K562 (cell line): ENCODE measurements at regions not wholly inside any gene's neighbourhood (a gene's known extent, or its start where the extent isn't known, plus 50 kb on each side); places are given as distances from the start of the nearest gene placed in this dataset.
A peak's percentile ranks its signal among the peaks of the same experiment; 100 is the strongest.

Experiments used
- ATAC-seq: fragments of 200-7000 bp; cut with Tn5 transposase; 3 replicates; pipeline ENCODE4 v1.9.1; 2020; ENCODE audit warnings: moderate library complexity
- BruUV-seq: library from RNA; stranded (reverse); fragments of 400-500 nt; replicated peaks from 2 replicates; lab custom pipeline; 2021; lab: Mats Ljungman, UMichigan
- CTCF ChIA-PET: fragments of 300-600 bp; formaldehyde crosslinking; extraction: SDS; loops from one replicate; lab custom pipeline; 2021; ENCODE audit warnings: low intra/inter-chr PET ratio; lab: Yijun Ruan, JAX
- POLR2A ChIA-PET: fragments of 300-600, 350-650 bp; sonication (Branson Sonifier 250); formaldehyde crosslinking; extraction: SDS; loops from one replicate; lab custom pipeline; 2021; ENCODE audit warnings: antibody characterized with exemption, inconsistent platforms; lab: Yijun Ruan, JAX
- DNase-seq, 4 experiments: peaks; one replicate each; pipeline versions ENCODE4 v3.0.0 to v3.0.0-alpha.2; 2011 to 2018; ENCODE audit warnings: low spot score in 3 of 4, mixed read lengths in 3 of 4; ENCODE audit errors: extremely low read depth in 1 of 4
- FAIRE-seq: peaks from 2 replicates; lab custom pipeline; 2011; peaks lifted over from hg19 to GRCh38; lab: Jason Lieb, UNC
- H2AFZ ChIP-seq: 2 replicates; pipeline ENCODE4 v1.6.0; 2011; ENCODE audit warnings: low read depth, low read length, control low read depth, inconsistent platforms
- H3K27ac ChIP-seq: fragments of 200-600 bp; 3 replicates; pipeline ENCODE4 v1.8.0; 2011; ENCODE audit warnings: low read depth, mild to moderate bottlenecking, control low read depth, inconsistent platforms, low read length, moderate library complexity, mixed read lengths; ENCODE audit errors: extremely low read depth
- H3K27me3 ChIP-seq, 2 experiments: fragments of 300-600 bp in 1 of 2; 2 replicates in 1 of 2; 3 replicates in 1 of 2; pipeline versions ENCODE4 v1.6.0 to v1.8.0; 2011; ENCODE audit warnings: inconsistent platforms in 2 of 2, low read length in 2 of 2, mild to moderate bottlenecking in 1 of 2, mixed read lengths in 1 of 2, moderate library complexity in 1 of 2; ENCODE audit not compliant: control insufficient read depth in 2 of 2, insufficient read depth in 2 of 2
- H3K36me3 ChIP-seq: fragments of 300-600 bp; 3 replicates; pipeline ENCODE4 v1.8.0; 2011; ENCODE audit warnings: mild to moderate bottlenecking, low read length, inconsistent platforms; ENCODE audit not compliant: control insufficient read depth, insufficient read depth
- H3K4me1 ChIP-seq, 2 experiments: fragments of 200-600 bp in 1 of 2; replicated peaks in 1 of 2; 2 replicates in 1 of 2; 3 replicates in 1 of 2; pipeline versions ENCODE4 v1.5.1 to v1.8.0; 2011; ENCODE audit warnings: inconsistent platforms in 2 of 2, low read length in 2 of 2, mild to moderate bottlenecking in 1 of 2, mixed read lengths in 1 of 2, moderate library complexity in 1 of 2; ENCODE audit not compliant: control insufficient read depth in 2 of 2, insufficient read depth in 2 of 2
- H3K4me2 ChIP-seq: 2 replicates; pipeline ENCODE4 v1.6.1; 2011; ENCODE audit warnings: low read length, control low read depth, inconsistent platforms, mixed read lengths; ENCODE audit not compliant: insufficient read depth
- H3K4me3 ChIP-seq: fragments of 200-600 bp; sonication (generic), shearing (Covaris generic); 2 replicates; pipeline ENCODE4 v1.5.1; 2016; ENCODE audit warnings: control low read depth, inconsistent platforms
- H3K79me2 ChIP-seq: fragments of 200-600 bp; 3 replicates; pipeline ENCODE4 v1.8.0; 2011; ENCODE audit warnings: low read length, inconsistent platforms; ENCODE audit not compliant: control insufficient read depth, insufficient read depth
- H3K9ac ChIP-seq, 2 experiments: 2 replicates each; pipeline versions ENCODE4 v1.6.0 to v1.6.1; 2011; ENCODE audit warnings: low read depth in 2 of 2, low read length in 2 of 2, control low read depth in 1 of 2, inconsistent platforms in 1 of 2, mild to moderate bottlenecking in 1 of 2, mixed read lengths in 1 of 2; ENCODE audit not compliant: insufficient read depth in 1 of 2
- H3K9me1 ChIP-seq: one replicate; pipeline ENCODE4 v1.6.0; 2011; ENCODE audit warnings: inconsistent platforms, mild to moderate bottlenecking, low read length, moderate library complexity; ENCODE audit not compliant: control insufficient read depth, insufficient read depth
- H3K9me3 ChIP-seq: replicated peaks from 2 replicates; pipeline ENCODE4 v1.5.1; 2011; ENCODE audit warnings: low read depth, low read length, inconsistent platforms; ENCODE audit not compliant: control insufficient read depth, insufficient read depth
- H4K20me1 ChIP-seq: replicated peaks from 2 replicates; pipeline ENCODE4 v1.6.1; 2011; ENCODE audit warnings: low read length, inconsistent platforms, mixed read lengths; ENCODE audit not compliant: control insufficient read depth, insufficient read depth
- CEBPB ChIP-seq: fragments of 450-650 bp; IDR thresholded peaks from 2 replicates; pipeline ENCODE4 v1.6.1; 2016; ENCODE audit warnings: missing genetic modification characterization, missing compliant biosample characterization
- CEBPG ChIP-seq, 3 experiments: fragments of 200-800 bp in 1 of 3; sonication (Bioruptor generic) in 1 of 3; sonication (generic) in 1 of 3; formaldehyde crosslinking in 1 of 3; IDR thresholded peaks in 2 of 3; conservative IDR thresholded peaks in 1 of 3; 2 replicates each; pipeline versions ENCODE4 v1.6.1 to v1.8.0; 2016 to 2022; ENCODE audit warnings: missing compliant biosample characterization in 2 of 3, missing genetic modification characterization in 2 of 3, mild to moderate bottlenecking in 1 of 3, missing genetic modification reagents in 1 of 3
- CSDE1 ChIP-seq, 2 experiments: fragments of 450-650 bp; IDR thresholded peaks; 2 replicates each; pipeline ENCODE4 v1.6.1; 2016; ENCODE audit warnings: mild to moderate bottlenecking in 1 of 2
- KDM5B ChIP-seq: fragments of 200-600 bp; sonication (generic); IDR thresholded peaks from 2 replicates; pipeline ENCODE4 v1.6.1; 2012; ENCODE audit warnings: low read depth, mild to moderate bottlenecking, moderate library complexity, low read length, control low read depth, inconsistent platforms; ENCODE audit not compliant: insufficient replicate concordance
- MBD2 ChIP-seq: sonication (generic); IDR thresholded peaks from 2 replicates; pipeline ENCODE4 v1.6.1; 2016; ENCODE audit warnings: low read depth, borderline replicate concordance
- PTRF ChIP-seq: fragments of 450-650 bp; IDR thresholded peaks from 2 replicates; pipeline ENCODE4 v1.6.1; 2016; ENCODE audit warnings: mild to moderate bottlenecking, missing genetic modification characterization, missing compliant biosample characterization
- RFX7 ChIP-seq: fragments of 250-450 bp; sonication (Bioruptor Pico); IDR thresholded peaks from 2 replicates; pipeline ENCODE4 v1.5.1; 2021; ENCODE audit warnings: mild to moderate bottlenecking
- SIX5 ChIP-seq, 2 experiments: IDR thresholded peaks; 2 replicates each; pipeline ENCODE4 v1.6.1; 2011; ENCODE audit warnings: low read length in 2 of 2, borderline replicate concordance in 1 of 2, low read depth in 1 of 2, mild to moderate bottlenecking in 1 of 2, moderate library complexity in 1 of 2; ENCODE audit not compliant: insufficient read depth in 1 of 2
- TCF3 ChIP-seq: sonication (generic); formaldehyde crosslinking; IDR thresholded peaks from 2 replicates; pipeline ENCODE4 v1.4.0; 2020; ENCODE audit warnings: mild to moderate bottlenecking, missing genetic modification reagents
- YY1 ChIP-seq, 3 experiments: IDR thresholded peaks; 2 replicates each; pipeline ENCODE4 v1.6.1; 2011; ENCODE audit warnings: low read length in 2 of 3, mild to moderate bottlenecking in 2 of 3, moderate library complexity in 2 of 3, borderline replicate concordance in 1 of 3, control low read depth in 1 of 3, low read depth in 1 of 3; ENCODE audit not compliant: insufficient read depth in 3 of 3, insufficient replicate concordance in 2 of 3, control insufficient read depth in 1 of 3, insufficient read length in 1 of 3; ENCODE audit errors: extremely low read depth in 1 of 3
- ZNF444 ChIP-seq: fragments of 250-450 bp; sonication (Bioruptor Pico); IDR thresholded peaks from 2 replicates; pipeline ENCODE4 v1.4.0; 2020; ENCODE audit warnings: mild to moderate bottlenecking, moderate library complexity
- WGBS: fragments of 100-300 bp; shearing (Covaris generic); methylation state at CpG from one replicate; pipeline ENCODE4 v1.1.6; 2016; ENCODE audit warnings: low coverage, mixed read lengths; ENCODE audit not compliant: insufficient coverage; ENCODE audit errors: missing lambda C conversion rate; 5-methylcytosine and 5-hydroxymethylcytosine counted together
- in situ Hi-C: fragments of 300-500 bp; cut with MboI; formaldehyde crosslinking; loops from 4 replicates; pipeline ENCODE4 v1.15.0; 2018; ENCODE audit warnings: inconsistent platforms, mixed read lengths
- intact Hi-C: fragments of 100-400 bp; cut with micrococcal nuclease; formaldehyde crosslinking; loops from 2 replicates; pipeline ENCODE4 v1.14.2; 2022
- TF ChIP-seq, protein P1 (sequence below): fragments of 250-450 bp; sonication (Bioruptor Pico); IDR thresholded peaks from 2 replicates; pipeline ENCODE4 v1.5.0; 2020; ENCODE audit warnings: mild to moderate bottlenecking

DNA sequence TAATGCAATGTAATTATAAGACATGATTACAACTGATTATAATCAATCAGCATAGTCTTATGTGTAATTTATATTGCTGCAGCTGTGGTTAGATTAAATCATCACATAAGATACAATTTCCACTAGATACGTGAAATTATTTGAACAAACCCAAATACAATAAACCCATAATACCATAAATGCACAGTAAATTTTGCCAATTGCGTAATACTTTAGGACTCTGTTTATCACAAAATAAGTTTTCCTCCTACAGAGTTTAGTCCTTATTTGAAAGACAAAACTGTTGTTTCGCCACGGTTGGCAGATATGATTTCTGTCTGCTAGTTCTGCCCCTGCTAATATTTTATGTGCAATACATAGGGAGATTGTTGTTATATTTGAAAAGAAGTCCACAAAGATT is 895.9 kb upstream of the ADGRL4 start:
- no peak for FAIRE-seq
- Histone ChIP-seq H3K27me3 (no peaks in the 10 kb centered on the region), H3K27ac (no peak overlapping the region), H3K9me3 (no peaks in the 10 kb centered on the region), H3K9ac (no peak overlapping the region), H3K4me2 (no peak overlapping the region), H3K79me2 (no peaks in the 10 kb centered on the region), H3K9me1 (no peaks in the 10 kb centered on the region), H2AFZ (no peak overlapping the region), H4K20me1 (no peaks in the 10 kb centered on the region), H3K4me1 (no peaks in the 10 kb centered on the region), H3K36me3 (no peaks in the 10 kb centered on the region), H3K4me3 (no peak overlapping the region)
- WGBS: 0% methylated on average over 4 of the region's 4 CpGs
- intact Hi-C loops (no loop called here), in situ Hi-C loops (no loop called here)
- DNase-seq: no peak
- POLR2A ChIA-PET: no interaction called here
- no TSS peak for BruUV-seq
- no peak for TF ChIP-seq CEBPG (CRISPR knock-in tag; IDR thresholded peaks at IDR 0.05)
- peak in 1 of 2 experiments; percentile 77; a peak in 2 of 4 replicates for TF ChIP-seq CEBPG (tag; conservative IDR thresholded peaks at IDR 0.05 in 1 of 2, IDR thresholded peaks at IDR 0.05 in 1 of 2)
- TF ChIP-seq CEBPB (tag): peak; percentile 51
- TF ChIP-seq, protein P1, sequence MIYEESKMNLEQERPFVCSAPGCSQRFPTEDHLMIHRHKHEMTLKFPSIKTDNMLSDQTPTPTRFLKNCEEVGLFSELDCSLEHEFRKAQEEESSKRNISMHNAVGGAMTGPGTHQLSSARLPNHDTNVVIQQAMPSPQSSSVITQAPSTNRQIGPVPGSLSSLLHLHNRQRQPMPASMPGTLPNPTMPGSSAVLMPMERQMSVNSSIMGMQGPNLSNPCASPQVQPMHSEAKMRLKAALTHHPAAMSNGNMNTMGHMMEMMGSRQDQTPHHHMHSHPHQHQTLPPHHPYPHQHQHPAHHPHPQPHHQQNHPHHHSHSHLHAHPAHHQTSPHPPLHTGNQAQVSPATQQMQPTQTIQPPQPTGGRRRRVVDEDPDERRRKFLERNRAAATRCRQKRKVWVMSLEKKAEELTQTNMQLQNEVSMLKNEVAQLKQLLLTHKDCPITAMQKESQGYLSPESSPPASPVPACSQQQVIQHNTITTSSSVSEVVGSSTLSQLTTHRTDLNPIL (CRISPR knock-in tag): no peak
- CTCF ChIA-PET: no interaction called here
- no peak for ATAC-seq

DNA sequence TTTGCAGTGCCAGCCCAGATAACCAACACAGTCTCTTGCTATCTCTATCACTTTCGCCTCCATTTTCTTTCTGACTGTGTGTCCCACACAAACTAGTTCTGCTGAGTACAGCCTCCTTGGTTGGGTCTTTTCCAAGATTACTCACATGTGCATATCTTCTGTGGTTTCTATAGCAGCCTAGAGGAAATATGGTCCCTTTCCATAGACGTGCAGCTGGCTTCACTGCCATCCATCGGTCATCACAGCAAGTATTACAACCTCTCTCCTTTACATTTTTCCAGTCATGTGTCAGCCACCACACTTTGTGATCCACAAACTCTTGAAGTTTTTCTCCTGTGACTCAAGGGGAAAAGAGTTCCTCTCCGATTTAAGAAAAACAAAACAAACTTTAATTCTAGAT is 893.4 kb upstream of the ADGRL4 start:
- no peaks in the 10 kb centered on the region for H3K36me3 ChIP-seq
- no peak overlapping the region for H2AFZ ChIP-seq
- 0% methylated on average over 4 of the region's 4 CpGs for whole genome bisulfite sequencing
- no peaks in the 10 kb centered on the region for H3K79me2 ChIP-seq
- H3K4me3 ChIP-seq: no peak overlapping the region
- no peak overlapping the region for H3K27ac ChIP-seq
- in situ Hi-C loops: no loop called here
- H3K9me3 ChIP-seq: no peaks in the 10 kb centered on the region
- POLR2A ChIA-PET: no interaction called here
- H3K9me1 ChIP-seq: no peaks in the 10 kb centered on the region
- no peak for DNase-seq
- TF ChIP-seq MBD2: no peak
- no peak for TF ChIP-seq YY1 (IDR thresholded peaks at IDR 0.05; ENCODE audit: borderline replicate concordance in 1 of 3, control insufficient read depth in 1 of 3, extremely low read depth in 1 of 3, insufficient read depth in 3 of 3, insufficient read length in 1 of 3, insufficient replicate concordance in 2 of 3, low read depth in 1 of 3, low read length in 2 of 3)
- no peak for TF ChIP-seq KDM5B
- no peak for TF ChIP-seq SIX5 (IDR thresholded peaks at IDR 0.05; ENCODE audit: borderline replicate concordance in 1 of 2, insufficient read depth in 1 of 2, low read depth in 1 of 2, low read length in 2 of 2)
- TF ChIP-seq TCF3: no peak
- TF ChIP-seq RFX7: no peak
- TF ChIP-seq PTRF: no peak
- no peak for TF ChIP-seq ZNF444 (CRISPR knock-in tag)
- TF ChIP-seq CSDE1 (IDR thresholded peaks at IDR 0.05): no peak
- TF ChIP-seq, all 486 proteins: peak for 0
- Histone ChIP-seq H3K4me2 (no peak overlapping the region), H3K4me1 (no peaks in the 10 kb centered on the region), H3K9ac (no peak overlapping the region), H3K27me3 (no peaks in the 10 kb centered on the region), H4K20me1 (no peaks in the 10 kb centered on the region)
- no peak for FAIRE-seq
- ATAC-seq: no peak
- BruUV-seq: no TSS peak
- intact Hi-C loops: no loop called here
- CTCF ChIA-PET: no interaction called here
